A549 (cell line): ENCODE measurements at regions not wholly inside any gene's neighbourhood (a gene's known extent, or its start where the extent isn't known, plus 50 kb on each side); places are given as distances from the start of the nearest gene placed in this dataset.

Experiments used
- CHD4 ChIP-seq: fragments of 200-600 bp; sonication (generic); IDR thresholded peaks from 2 replicates; pipeline ENCODE4 v1.6.1; 2016; ENCODE audit warnings: antibody characterized with exemption, mild to moderate bottlenecking, borderline replicate concordance
- CTCF ChIP-seq: fragments of >200 bp; sonication (Bioruptor Twin); formaldehyde crosslinking; IDR thresholded peaks from 3 replicates; pipeline ENCODE4 v1.5.1; 2016
- HES2 ChIP-seq: fragments of >200 bp; sonication (Bioruptor Twin); formaldehyde crosslinking; IDR thresholded peaks from 2 replicates; pipeline ENCODE4 v1.6.1; 2016
- HMGXB4 ChIP-seq: fragments of 250-450 bp; sonication (Bioruptor Pico); IDR thresholded peaks from 2 replicates; pipeline ENCODE4 v1.5.0; 2021; ENCODE audit warnings: mild to moderate bottlenecking, moderate library complexity, borderline replicate concordance
- HOXB5 ChIP-seq: fragments of 250-450 bp; sonication (Bioruptor Pico); IDR thresholded peaks from 2 replicates; pipeline ENCODE4 v1.5.0; 2020; ENCODE audit warnings: mild to moderate bottlenecking, moderate library complexity
- MAFK ChIP-seq: fragments of 450-650 bp; IDR thresholded peaks from 2 replicates; pipeline ENCODE4 v1.6.1; 2014; ENCODE audit not compliant: partially characterized antibody
- POLR2A ChIP-seq: IDR thresholded peaks from 2 replicates; pipeline ENCODE4 v1.6.1; 2012; ENCODE audit warnings: mild to moderate bottlenecking, low read length
- RNF2 ChIP-seq: fragments of 200-600 bp; sonication (generic); IDR thresholded peaks from 2 replicates; pipeline ENCODE4 v1.6.1; 2016; ENCODE audit warnings: low read depth, mild to moderate bottlenecking, antibody characterized with exemption, moderate library complexity, borderline replicate concordance
- SREBF2 ChIP-seq: fragments of 450-650 bp; IDR thresholded peaks from 2 replicates; pipeline ENCODE4 v1.6.1; 2014; ENCODE audit warnings: mild to moderate bottlenecking, moderate library complexity

- no peak for TF ChIP-seq HES2
- no peak for TF ChIP-seq POLR2A
- no peak for TF ChIP-seq CHD4
- no peak for TF ChIP-seq CTCF
- TF ChIP-seq MAFK = no peak
- TF ChIP-seq HMGXB4 = no peak
- TF ChIP-seq SREBF2 = no peak
- TF ChIP-seq RNF2 = no peak
- TF ChIP-seq HOXB5 = no peak
These were observed 117.3 kb downstream of the PSMG1 start for GRCh38 chr21:39065917-39066316.
